ENCODE measurements at regions not wholly inside any gene's neighbourhood (a gene's known extent, or its start where the extent isn't known, plus 50 kb on each side); places are given as distances from the start of the nearest gene placed in this dataset.

DNA sequence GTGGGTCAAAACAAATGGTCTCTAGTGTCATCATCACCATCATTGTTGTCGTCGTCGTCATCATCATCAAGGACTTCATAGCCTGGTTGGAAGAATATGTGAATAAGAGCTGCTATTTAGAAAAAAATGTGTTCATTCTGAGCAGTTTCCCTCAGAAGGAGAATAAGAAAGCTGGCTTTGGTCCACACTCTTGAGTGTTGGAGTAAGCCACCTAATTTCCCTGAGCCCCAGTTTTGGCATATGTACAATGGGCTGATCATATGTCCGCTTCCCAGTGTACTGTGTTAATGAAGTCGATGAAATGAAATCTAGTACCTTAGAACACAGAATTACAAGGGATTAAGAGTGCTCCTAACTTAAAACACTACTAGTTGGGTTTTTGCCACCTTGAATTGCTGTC is 545.5 kb downstream of the CCDC171 start:
- ChIA-PET POLR2A (no interaction called here), CTCF (interaction anchor here (0.7 kb wide), 1 partner anchor 109 kb away, joined by 3 read pairs; no protein-coding TSS in a partner anchor)
- TF ChIP-seq, protein P1, sequence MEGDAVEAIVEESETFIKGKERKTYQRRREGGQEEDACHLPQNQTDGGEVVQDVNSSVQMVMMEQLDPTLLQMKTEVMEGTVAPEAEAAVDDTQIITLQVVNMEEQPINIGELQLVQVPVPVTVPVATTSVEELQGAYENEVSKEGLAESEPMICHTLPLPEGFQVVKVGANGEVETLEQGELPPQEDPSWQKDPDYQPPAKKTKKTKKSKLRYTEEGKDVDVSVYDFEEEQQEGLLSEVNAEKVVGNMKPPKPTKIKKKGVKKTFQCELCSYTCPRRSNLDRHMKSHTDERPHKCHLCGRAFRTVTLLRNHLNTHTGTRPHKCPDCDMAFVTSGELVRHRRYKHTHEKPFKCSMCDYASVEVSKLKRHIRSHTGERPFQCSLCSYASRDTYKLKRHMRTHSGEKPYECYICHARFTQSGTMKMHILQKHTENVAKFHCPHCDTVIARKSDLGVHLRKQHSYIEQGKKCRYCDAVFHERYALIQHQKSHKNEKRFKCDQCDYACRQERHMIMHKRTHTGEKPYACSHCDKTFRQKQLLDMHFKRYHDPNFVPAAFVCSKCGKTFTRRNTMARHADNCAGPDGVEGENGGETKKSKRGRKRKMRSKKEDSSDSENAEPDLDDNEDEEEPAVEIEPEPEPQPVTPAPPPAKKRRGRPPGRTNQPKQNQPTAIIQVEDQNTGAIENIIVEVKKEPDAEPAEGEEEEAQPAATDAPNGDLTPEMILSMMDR (IDR thresholded peaks at IDR 0.05; ENCODE audit: unreplicated experiment), result no peak
- Mint-ChIP-seq H3K36me3 (ENCODE audit: insufficient read depth, unreplicated experiment) (no peaks in the 10 kb centered on the region), H3K9me3 (ENCODE audit: unreplicated experiment) (no peaks in the 10 kb centered on the region), H3K4me1 (ENCODE audit: insufficient read depth, unreplicated experiment) (no peaks in the 10 kb centered on the region), H3K27ac (ENCODE audit: low read depth, unreplicated experiment) (no peak overlapping the region), H3K27me3 (ENCODE audit: insufficient read depth, unreplicated experiment) (no peaks in the 10 kb centered on the region), H3K4me3 (ENCODE audit: unreplicated experiment) (no peak overlapping the region)
- intact Hi-C loops (cut with micrococcal nuclease), result no loop called here
- no TSS peak for BruUV-seq (replicated peaks)
- no peak for DNase-seq (ENCODE audit: unreplicated experiment)

DNA sequence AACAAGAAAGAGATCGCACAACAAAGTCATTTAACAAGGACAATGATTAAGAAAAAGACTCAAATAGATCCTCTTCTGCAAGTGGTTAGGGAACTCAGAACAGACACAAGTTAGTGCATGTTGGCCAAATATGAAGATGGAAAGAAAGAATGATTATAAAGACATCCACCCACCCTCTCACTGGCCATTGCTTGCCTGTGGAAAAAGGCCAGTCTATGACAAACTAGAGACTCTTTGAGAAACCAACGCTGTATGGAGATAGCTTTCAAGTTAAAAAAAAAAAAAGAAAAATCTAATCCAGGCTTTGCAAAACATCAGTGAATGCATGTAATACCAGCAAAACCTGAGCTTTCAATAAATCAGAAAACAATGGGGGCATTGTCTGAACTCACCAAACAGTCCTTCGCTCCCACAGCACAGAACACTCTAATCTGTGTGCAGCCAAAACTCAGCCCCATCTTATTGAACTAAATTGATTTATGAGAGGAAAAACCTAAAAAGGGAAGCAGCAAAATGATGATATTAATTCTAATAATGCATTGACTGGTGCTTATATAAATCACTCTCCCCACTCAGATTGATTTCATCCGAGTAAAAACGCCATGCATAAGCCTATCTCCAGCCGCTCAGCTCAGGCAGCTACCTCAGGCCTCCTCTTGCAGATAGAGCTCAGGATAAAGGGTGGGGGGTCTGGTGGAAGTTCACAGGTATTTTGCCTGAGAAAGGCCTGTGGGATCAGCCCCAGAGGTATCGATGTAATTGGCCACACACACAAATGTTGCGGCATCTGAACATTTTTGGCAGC is 547.1 kb downstream of the CCDC171 start:
- no peak for DNase-seq (ENCODE audit: unreplicated experiment)
- intact Hi-C loops (cut with micrococcal nuclease), result no loop called here
- ChIA-PET CTCF (no interaction called here), POLR2A (no interaction called here)
- Mint-ChIP-seq H3K9me3 (ENCODE audit: unreplicated experiment) (no peaks in the 10 kb centered on the region), H3K4me1 (ENCODE audit: insufficient read depth, unreplicated experiment) (no peaks in the 10 kb centered on the region), H3K36me3 (ENCODE audit: insufficient read depth, unreplicated experiment) (no peaks in the 10 kb centered on the region), H3K4me3 (ENCODE audit: unreplicated experiment) (no peak overlapping the region), H3K27ac (ENCODE audit: low read depth, unreplicated experiment) (no peak overlapping the region), H3K27me3 (ENCODE audit: insufficient read depth, unreplicated experiment) (no peaks in the 10 kb centered on the region)
- TF ChIP-seq, protein P1 (IDR thresholded peaks at IDR 0.05; ENCODE audit: unreplicated experiment), result no peak
- no TSS peak for BruUV-seq (replicated peaks)

DNA sequence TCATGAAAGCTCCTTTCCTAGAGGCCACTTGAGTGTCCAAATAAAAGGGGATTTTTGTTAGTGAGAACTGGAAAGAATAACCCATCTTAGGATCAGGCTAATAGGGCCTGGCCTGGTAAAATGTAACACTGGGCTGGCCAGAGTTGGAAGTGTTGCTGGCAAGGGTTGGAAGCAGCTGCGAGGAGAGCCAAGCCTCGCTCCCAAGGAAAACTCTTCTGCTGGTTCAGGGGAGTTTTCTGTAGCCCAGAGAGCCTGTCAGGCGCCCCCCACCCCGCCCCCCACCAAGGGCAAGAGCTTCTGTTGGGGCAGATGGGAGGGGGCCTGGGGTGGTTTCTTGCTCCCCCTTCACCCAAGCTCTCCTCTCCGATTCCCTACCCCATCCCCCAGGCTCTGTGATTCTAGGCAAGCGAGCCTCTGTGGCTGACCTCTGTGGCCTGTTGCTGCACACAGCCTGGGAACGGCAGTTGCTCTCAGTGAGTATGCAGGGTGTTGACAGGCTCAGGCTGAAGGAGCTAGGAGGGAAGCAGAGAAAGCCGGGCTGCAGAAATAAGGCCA is 547.8 kb downstream of the CCDC171 start:
- ChIA-PET CTCF (no interaction called here), POLR2A (no interaction called here)
- DNase-seq (ENCODE audit: unreplicated experiment), result no peak
- Mint-ChIP-seq H3K4me1 (ENCODE audit: insufficient read depth, unreplicated experiment) (no peaks in the 10 kb centered on the region), H3K36me3 (ENCODE audit: insufficient read depth, unreplicated experiment) (no peaks in the 10 kb centered on the region), H3K9me3 (ENCODE audit: unreplicated experiment) (no peaks in the 10 kb centered on the region), H3K27ac (ENCODE audit: low read depth, unreplicated experiment) (no peak overlapping the region), H3K4me3 (ENCODE audit: unreplicated experiment) (no peak overlapping the region), H3K27me3 (ENCODE audit: insufficient read depth, unreplicated experiment) (no peaks in the 10 kb centered on the region)
- no TSS peak for BruUV-seq (replicated peaks)
- intact Hi-C loops (cut with micrococcal nuclease), result no loop called here
- TF ChIP-seq, protein P1 (IDR thresholded peaks at IDR 0.05; ENCODE audit: unreplicated experiment), result no peak

DNA sequence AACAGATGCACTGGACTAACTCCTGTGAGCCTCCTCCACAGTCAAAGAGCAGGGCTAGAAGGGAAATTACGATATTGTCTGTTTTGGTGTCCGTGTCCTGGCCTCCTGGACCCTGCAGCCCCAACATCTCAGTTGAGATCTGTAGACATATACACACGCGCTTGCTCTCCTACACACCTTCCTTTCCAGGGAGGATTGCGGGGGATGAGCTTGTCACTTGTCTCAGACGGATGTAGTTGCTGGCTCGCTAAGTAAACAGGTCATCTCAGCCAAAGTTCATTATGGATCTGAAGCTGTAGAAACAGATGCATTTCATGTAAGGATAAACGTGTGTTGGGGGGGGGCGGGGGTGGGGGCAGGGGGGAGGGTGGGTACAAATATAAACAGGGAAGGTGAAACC is 549.3 kb downstream of the CCDC171 start:
- Mint-ChIP-seq H3K36me3 (ENCODE audit: insufficient read depth, unreplicated experiment) (no peaks in the 10 kb centered on the region), H3K9me3 (ENCODE audit: unreplicated experiment) (no peaks in the 10 kb centered on the region), H3K4me1 (ENCODE audit: insufficient read depth, unreplicated experiment) (no peaks in the 10 kb centered on the region), H3K27me3 (ENCODE audit: insufficient read depth, unreplicated experiment) (no peaks in the 10 kb centered on the region), H3K27ac (ENCODE audit: low read depth, unreplicated experiment) (no peak overlapping the region), H3K4me3 (ENCODE audit: unreplicated experiment) (no peak overlapping the region)
- ChIA-PET POLR2A (no interaction called here), CTCF (no interaction called here)
- intact Hi-C loops (cut with micrococcal nuclease), result no loop called here
- DNase-seq (ENCODE audit: unreplicated experiment), result no peak
- TF ChIP-seq, protein P1 (IDR thresholded peaks at IDR 0.05; ENCODE audit: unreplicated experiment), result no peak
- BruUV-seq (replicated peaks), result no TSS peak
